Eye (tissue), 1 donor: ENCODE measurements at regions not wholly inside any gene's neighbourhood (a gene's known extent, or its start where the extent isn't known, plus 50 kb on each side); places are given as distances from the start of the nearest gene placed in this dataset.
A peak's percentile ranks its signal among the peaks of the same experiment; 100 is the strongest.

Experiments
- DNase-seq: peaks from one replicate; pipeline ENCODE4 v3.0.0-alpha.2; 2015

DNA sequence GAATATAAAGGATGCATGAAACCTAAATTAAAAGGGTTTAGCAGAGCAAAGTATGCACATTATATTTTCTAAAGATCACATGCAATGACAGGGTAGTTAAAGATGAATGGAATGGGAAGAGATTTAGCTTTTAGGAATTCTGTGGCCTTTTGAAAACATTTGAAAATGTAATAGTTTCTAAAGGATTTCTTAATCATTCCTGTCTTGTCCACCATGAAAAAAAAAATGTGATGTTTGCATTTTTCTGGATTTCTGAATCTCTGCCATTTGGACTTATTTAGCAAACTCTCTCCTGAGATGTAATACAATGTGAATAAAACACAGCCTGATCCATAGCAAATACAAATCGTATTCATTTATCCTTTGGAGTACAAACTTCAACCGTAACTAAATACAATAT lies 126.6 kb upstream of the RAB11FIP2 start:
- DNase-seq: no peak

DNA sequence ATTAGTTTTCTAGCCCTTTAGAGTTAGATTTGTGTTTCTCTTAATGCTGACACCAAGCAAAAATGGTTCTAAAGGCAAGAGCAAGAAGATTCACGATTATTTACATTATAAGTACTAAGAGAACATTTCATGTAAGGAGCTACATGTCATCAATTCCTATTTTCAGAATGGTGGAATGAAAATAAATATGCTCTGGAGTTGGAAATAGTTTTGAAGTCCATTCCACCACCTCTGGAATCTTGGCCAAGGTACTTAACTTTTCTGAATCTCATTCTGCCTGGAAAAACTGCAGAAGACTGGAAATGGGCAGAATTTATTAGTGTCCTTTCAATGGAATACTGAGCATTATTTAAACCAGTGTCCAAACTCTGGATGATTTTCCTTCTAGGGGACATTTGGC lies 125.1 kb upstream of the RAB11FIP2 start:
- DNase-seq: no peak

DNA sequence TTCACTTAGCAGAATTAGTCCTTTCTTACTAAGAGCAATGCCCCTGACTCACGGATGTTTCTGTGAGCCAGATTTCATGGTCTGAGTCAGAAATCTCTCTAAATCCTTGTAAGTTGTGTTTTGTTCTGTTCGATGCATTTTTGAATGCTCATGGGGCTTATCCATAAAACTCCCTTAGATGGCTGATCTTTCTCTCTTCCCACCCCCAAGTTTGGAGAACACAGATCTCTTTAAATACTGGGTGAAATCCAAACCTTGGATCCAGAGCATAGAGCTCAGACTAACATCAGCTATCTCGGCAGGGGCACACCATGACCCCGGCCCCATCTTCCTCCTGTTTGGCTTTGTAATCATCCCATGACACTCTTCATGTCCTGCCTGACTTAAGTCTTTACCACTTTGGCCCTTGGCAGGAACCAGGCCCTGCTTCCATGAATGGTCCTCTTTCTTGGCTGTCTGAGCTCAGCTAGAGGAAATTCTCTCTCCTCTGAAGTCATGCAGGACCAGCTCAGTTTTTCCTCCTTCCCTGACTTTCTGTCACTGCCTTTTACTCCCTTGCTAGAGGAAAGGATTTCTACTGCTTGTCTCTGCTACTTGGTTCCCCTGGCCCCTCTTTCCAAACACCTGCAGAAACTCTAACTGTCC lies 120.4 kb upstream of the RAB11FIP2 start:
- DNase-seq: no peak

DNA sequence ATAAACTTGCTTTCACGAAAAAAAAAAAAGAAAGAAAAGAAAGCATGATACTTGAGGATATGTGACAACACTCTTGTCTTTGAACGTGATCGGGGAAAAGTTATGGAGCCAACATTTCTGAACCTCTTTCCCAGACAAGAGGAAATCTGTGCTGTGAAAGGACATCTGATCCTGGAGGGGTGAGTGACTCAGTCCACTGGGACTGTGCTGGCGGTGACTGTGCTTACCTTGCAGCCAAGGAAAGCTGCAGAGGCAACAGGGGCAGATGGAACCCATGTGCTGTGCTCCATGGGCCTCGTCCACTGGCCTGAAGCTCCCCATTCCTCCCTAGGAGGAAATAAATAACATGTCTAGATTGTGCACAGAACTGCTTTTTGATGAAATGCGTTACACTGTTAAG lies 116.5 kb upstream of the RAB11FIP2 start:
- no peak for DNase-seq

DNA sequence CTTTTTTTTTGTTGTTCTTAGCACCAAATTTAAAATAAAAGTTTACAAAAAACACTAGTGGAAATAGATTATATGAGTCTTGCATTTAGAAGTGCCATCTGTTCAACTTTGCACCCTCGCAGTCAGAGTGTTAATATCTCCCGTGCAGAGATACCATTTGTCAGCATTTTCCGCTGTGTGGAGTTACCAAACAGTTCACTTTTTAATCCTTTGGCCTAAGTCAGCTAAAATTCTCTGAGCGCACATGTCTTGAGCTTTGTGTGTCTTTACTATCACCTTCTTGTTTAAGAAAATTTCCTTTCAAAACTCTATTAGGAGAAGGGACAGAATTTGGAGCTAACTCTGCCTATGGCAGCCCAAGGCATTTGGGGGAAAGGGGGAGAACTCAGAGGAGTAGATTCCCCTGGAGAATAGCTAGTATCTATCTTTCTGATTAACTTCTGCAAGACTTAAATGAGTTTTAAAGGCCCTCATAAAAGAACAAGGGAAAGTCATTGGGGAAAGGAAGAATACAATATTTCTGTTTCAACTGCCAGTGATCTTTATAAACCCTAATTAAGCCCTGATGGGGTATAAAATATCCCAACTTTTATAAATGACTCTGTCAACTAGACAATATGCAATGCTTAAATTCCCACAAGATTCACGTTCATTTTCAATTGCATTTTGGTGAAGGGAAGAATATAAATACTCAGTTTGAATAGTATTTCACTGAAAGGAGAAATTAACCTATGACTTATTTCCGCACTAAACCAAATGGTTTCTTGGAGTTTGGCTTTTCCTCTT lies 114.9 kb upstream of the RAB11FIP2 start:
- DNase-seq: no peak

DNA sequence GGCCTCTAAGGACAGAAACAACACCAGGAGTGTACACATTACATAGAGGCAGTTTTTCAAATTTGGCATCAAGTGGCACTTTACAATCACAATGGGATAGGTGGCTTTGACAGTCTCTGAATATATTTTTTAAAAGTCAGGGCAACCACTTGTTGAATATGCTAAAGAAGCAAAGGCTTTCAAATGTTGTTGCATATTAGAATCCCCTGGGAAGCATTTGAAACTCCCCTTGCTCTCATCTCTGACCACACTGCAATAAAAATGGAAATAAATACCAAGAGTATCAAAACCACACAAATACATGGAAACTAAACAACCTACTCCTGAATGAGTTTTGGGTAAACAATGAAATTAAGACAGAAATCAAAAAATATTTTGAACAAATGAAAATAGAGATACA lies 106.5 kb upstream of the RAB11FIP2 start:
- no peak for DNase-seq

DNA sequence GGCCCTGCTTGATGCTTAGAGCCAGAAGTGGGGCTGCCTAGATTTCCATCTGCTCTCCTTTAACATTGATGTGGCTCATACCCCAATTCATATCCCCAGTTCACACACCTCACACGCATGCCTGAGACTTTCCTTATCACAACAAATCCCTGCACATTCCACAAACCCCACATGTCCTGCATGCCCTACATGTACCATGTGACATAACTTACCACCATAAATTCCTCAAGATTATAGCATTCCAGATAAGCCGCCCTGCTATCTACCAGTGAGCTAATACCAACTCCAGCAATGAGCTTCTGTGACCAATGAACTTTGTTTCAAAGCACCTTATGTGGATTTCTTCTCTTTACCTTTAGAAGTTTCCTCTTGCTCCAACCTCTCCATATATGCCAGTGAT lies 104.7 kb upstream of the RAB11FIP2 start:
- DNase-seq: no peak

DNA sequence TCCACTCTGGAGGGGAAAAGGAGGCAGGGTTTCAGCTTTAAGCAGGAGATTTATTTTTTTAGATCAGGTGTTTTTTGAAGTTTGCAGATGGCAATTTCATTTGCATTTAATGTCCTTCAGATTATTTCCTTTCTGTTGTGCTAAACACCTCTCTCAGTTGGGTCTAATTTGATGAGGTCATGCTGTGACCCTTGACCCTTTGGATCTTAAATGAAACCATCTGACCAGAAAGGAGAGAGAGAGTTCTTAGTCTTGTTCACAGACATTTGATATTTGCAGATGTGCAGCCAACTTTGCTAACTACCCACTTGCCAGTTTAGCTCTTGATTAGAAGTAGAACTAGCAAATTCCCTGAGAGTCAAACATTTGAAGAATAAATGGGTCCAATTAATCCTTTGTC lies 101.5 kb upstream of the RAB11FIP2 start:
- peak; percentile 31 for DNase-seq

DNA sequence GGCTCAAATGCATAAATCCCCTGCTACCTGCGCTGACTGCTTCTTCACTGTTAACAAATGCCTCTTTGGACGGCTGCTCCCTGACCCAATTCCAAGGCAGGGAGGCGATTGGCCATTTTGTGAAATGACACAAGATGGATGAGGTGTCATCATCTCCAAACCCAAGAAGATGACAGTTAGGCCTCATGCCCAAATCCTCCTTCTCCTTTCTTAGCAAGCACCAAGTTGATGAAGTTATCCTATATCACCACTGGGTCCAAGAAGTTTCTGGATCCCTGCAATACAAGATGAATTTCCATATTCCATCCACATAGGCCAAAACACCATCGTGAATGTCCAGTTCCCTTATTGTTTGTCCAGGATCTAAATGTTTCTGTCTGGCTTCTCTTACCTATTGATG lies 98.5 kb upstream of the RAB11FIP2 start:
- DNase-seq: no peak

DNA sequence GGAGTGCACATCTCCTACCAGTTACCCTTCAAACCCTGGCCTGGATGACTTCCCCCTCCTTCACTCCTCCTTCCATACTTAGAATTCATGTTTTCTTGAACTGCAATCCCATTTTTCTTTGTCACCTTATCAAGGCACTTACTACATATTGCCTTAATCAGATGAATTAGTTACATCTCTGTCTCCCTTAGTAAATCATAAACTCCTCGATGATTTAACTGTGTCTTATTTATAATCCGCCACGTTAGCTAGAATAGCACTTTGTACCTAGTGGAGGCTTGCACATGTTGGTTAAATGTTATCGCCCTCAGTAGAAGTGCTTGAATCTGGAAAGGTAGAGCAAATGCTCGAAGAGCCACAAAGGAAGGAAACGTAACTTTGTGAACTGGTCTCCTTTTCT lies 94.7 kb upstream of the RAB11FIP2 start:
- no peak for DNase-seq

DNA sequence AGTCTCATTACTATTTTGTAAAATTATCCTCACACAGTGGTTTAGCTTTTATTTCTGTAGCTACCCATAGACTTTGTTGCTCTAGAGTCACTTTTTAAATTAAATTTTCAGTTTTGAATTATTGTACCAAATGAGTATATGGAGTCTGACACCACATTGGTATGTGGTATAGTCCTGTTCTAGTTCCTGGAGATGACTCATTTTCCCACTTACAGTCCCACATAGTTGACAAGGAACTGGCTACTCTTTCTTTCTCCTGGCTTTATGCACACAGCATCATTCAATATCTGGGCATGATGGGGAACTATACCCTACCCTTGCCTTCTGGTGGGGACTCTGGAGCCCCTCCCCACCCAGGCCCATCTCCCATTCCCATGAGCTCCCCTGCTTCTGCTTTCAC lies 92.6 kb upstream of the RAB11FIP2 start:
- no peak for DNase-seq

DNA sequence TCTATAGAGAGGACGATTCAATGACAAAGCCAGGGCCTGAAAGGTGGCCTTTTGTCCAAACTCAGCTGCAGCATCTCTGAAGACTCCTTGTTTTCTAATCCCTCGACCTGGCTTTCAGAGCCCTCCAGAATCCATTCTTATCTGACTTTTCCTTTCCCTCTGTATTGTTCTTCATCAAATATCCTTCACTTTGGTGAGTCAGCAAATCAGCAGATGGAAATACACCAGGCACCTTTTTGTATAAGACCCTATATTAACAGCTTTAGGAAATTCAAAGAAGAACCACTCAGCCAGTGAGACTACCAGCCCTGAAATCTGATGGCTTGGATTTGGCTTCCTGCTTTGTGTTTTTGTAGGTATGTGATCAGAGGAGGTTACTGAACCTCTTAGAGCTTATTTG lies 81.9 kb upstream of the RAB11FIP2 start:
- DNase-seq: no peak

DNA sequence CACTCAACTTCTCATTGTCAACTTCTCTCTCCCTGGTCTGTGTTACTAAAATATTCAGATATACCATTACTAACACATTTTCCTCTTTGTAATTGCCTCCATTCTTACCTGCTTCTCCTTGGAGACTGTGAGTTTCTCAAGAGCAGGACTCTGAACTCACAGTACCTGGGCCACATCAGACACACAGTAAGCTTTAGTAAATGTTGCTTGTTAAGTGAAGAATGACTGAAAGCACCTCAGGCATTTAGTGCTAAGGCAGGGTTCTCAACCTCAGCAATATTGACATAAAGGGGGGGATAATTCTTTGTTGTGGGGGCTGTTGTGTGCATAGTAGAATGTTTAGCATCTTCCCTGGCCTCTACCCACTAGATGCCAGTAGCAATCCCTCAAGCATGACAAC lies 72.0 kb upstream of the RAB11FIP2 start:
- DNase-seq: no peak

DNA sequence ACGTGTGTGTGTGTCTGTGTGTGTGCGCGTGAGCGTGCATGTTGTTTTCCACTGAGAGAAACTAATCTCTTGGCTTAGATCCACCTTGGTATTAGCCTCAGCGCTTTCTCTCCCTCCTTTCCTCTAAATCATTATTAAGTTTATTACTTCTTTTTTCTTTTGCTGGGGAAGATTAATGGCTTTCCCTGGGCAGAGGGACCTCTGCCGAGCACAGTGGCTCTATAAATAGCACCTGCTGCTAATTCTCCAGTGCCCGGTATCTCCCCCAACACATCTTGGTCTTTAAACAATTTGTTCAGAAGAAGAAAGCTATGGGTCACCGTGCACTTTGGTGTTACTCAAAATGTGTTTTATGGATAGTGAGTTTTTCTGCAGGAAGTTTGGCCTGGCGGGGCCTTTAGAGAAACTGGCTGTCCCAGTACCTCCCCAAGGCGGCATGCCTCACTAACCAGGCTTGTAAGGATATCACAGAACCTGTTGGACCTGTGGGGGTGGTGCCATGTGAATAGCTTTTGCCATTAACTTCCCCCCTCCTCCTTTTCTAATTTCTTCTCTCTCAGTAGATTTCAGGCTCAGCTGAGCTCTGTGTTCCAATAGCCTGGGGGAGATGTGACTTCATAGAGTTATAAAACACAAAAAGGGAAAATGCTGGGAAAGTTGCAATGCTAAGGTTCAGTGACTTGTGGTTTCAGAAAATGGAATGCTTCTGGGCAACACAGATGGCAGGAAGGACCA lies 70.1 kb upstream of the RAB11FIP2 start:
- DNase-seq: peak; percentile 33

DNA sequence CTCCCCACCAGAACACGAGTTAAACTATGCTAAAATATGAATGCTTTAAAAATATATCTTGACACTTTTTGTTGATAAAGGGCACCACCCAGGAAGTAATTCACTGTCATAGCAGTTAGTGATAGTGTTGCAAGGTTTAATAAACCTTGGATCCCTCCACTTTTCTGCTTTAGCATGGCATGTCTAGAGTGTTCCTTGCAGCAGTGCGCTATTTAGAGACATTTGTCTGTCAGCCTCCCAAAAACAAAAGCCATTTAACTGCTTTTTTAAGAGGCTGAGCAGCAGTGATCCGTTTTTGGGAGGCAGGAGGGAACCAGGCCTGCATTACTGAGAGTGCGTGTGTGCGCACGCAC lies 69.6 kb upstream of the RAB11FIP2 start:
- no peak for DNase-seq

DNA sequence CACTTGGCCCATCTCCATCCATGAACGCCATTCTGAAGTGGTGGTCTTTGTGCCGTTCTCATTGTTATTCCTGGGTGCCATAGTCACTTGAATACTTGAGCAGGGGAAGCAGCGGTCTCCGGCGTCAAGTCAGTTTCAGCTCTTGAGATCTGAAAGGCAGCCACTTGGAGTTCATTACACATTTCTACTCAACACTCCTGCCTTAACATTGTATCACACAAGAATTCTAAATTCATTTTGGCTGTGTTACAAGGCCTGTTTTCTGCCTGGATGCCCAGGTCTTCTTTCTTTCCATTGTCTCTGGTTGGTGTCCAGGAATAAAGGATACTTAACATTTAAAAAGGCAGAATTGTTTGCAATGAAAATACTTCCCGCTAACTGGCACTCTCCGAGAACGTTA lies 69.0 kb upstream of the RAB11FIP2 start:
- peak; percentile 21 for DNase-seq

DNA sequence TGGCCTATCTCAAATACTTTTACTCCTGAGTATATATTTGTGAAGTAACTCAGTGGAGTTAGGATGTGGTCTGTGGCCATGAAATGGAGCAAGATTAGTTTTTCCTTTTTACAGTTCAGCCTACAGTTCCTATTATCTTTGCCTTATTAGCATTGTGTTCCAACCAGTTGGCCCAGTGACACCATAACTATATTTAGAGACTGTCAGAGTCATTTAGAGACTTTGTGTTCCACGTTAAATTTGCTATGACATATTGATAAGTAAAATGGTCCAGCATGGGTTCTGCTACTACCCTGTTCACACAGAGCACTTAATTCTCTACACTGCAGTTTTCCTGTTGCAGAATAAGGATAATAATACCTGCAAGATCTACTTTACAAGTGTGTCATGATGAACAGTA lies 68.3 kb upstream of the RAB11FIP2 start:
- no peak for DNase-seq

DNA sequence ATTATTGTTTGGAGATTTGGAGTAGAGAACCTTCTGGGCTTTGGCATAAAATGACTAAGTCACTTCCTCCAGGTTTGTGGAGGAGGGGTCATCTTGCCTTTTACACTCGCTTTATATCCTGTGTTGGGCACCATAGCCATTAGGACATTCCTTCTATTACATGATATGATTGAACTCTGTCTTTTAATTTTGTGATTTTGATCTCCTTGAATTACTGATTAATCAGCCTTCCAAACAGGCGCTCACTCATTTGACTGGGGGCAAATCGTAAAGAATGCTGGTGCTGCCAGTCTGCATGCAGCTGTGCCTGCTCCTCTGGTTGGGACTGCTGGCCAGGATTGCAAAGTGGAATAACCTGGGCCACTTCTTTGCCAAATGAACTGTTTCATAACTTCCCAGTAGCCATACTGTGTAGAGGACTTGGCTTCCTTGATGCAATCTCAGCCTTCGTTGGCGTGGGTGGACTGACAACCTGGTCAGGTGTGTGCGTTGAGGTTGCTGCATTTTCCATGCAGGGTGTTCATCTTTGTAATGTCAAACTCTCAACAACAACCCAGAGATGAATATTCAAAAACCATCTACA lies 65.9 kb upstream of the RAB11FIP2 start:
- DNase-seq: no peak

DNA sequence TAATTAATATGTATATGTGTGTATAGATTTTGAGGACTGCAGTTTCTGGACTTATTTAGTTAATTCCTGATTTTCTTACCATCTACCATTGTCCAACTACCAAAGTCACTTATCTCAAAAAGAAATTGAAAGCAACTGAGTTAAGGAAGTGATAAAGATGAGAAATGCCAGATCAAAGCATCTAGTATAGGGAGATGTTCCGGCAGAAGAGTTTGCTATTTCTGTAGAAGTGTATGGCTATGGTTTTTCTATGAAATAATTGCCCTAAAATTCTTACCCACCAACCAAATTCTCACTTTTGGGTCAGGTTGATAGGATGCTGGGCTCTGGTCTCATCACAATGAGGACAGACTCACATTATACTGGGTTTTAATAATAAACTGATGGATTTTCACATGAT lies 64.0 kb upstream of the RAB11FIP2 start:
- DNase-seq: no peak

DNA sequence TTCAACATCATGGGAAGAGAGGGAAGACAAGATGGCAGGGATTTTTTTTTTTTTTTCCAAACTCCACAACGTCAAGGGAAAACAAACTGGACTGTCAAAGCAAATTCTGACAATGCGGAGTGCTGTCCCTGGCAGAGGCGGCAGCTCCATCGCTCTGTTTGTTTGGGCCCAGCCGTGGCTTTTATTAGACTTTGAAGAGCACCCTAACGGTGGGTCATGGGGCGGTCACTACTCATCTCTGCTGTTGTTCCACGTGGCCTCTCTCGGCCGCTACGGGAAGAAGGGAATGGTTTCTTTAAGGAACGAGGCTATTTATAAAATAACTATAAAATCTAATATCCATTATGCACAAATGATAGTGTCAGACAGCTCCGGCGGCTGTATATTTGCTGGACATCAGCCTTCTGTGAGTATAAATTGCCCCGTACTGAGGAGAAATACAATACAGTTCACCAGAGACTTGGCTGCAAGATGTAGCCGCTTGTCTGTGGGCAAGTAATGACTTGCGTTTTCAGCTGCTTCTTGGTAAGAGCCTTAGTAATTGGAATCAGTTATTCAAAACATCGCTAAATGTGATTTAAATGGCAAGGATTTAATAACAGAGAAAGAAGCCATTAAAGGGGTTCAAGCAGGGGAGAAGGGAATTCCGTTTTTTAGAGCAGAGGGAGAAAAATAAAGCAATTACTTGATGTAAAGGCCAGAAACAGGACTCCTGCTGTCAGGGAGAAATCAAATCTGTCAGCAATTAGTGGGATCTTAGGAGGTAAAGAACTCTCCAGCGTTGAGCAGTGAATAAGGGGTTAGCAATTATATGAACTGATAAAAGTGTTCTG lies 61.7 kb upstream of the RAB11FIP2 start:
- DNase-seq: peak; percentile 84

DNA sequence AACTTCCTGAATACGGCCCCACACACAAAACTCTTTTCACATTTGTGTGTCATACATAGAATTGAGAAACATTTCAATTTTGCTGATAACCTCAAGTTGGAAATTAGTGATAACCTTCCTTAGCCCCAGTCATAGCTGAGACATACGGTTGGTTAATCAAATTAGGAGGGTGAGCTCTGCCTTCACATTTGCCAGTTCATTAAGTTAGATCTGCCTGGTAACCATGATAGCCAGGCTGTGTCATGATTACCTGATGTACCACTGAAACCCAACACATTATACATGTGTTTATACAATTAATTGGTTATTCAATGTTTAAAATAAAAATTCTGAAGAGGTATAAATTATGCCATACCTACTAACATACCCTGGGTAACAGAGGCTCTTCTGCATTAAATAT lies 60.8 kb upstream of the RAB11FIP2 start:
- peak; percentile 13 for DNase-seq

DNA sequence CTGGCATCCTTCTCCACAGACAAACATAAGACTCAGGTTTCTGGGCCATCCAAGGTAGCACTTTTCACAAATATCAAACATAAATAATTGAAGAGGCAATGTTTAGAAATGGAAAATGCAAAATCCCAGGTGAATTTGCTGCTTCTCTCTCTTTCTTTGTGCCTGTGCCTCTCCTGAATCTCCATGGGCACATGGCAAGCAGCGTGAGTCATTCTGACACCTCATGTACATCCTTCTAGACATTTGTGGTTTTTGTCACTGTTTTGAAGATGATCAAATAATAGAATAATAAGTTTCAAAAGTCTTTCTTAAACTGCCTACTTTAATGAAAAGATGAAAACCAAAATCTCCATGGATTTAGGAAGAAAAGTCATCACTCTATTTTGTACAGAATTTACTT lies 60.3 kb upstream of the RAB11FIP2 start:
- DNase-seq: no peak

DNA sequence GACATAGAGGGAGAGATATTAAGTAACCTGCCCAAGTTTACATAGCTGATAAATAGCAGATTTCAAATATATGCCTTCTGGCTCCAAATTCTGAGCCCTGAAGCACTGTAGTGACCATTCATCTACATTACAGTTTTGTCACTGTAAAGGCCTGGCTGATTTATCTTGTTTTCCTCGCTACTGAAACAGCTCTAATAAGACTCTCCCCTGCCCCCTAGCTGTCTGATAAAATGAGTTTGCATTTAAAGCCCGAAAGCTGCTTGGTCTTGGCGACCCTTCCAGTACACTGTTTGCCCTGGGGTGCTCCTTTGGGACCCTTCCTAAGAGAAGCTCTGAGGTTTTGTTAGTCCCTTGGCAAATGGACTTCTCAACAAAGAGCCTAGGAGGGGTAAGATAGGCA lies 59.7 kb upstream of the RAB11FIP2 start:
- DNase-seq: peak; percentile 41
